Endothelial cell of umbilical vein (primary cell): ENCODE measurements at regions not wholly inside any gene's neighbourhood (a gene's known extent, or its start where the extent isn't known, plus 50 kb on each side); places are given as distances from the start of the nearest gene placed in this dataset.

Source experiments
- BruUV-seq: library from RNA; stranded (reverse); fragments of 400-500 nt; replicated peaks from 2 replicates; lab custom pipeline; 2021; lab: Mats Ljungman, UMichigan
- CTCF ChIA-PET: fragments of 300-600, 350-600 bp; sonication (Branson Sonifier 250); formaldehyde crosslinking; loops from one replicate; lab custom pipeline; 2021; ENCODE audit warnings: antibody characterized with exemption, inconsistent platforms; lab: Charles Lee
- POLR2A ChIA-PET: fragments of 300-600, 350-600 bp; sonication (Branson Sonifier 250); formaldehyde crosslinking; loops from one replicate; lab custom pipeline; 2021; ENCODE audit warnings: antibody characterized with exemption, inconsistent platforms; lab: Charles Lee
- DNase-seq: peaks from one replicate; pipeline ENCODE4 v3.0.0-alpha.2; 2011; ENCODE audit warnings: low read depth, low spot score
- FAIRE-seq: peaks from 2 replicates; lab custom pipeline; 2011; peaks lifted over from hg19 to GRCh38; lab: Jason Lieb, UNC
- H2AFZ ChIP-seq: 2 replicates; pipeline ENCODE4 v1.6.0; 2012; ENCODE audit warnings: low read depth, low read length, control low read depth, inconsistent platforms
- H3K27ac ChIP-seq: 2 replicates; pipeline ENCODE4 v1.5.1; 2011; ENCODE audit warnings: low read depth, mild to moderate bottlenecking, control low read depth, low read length, moderate library complexity; ENCODE audit not compliant: insufficient read depth
- H3K27me3 ChIP-seq, 2 experiments: 2 replicates each; pipeline versions ENCODE4 v1.6.0 to v1.6.1; 2011; ENCODE audit warnings: low read length in 2 of 2, mixed read lengths in 1 of 2; ENCODE audit not compliant: control insufficient read depth in 2 of 2, insufficient read depth in 2 of 2
- H3K36me3 ChIP-seq, 2 experiments: 2 replicates in 1 of 2; 3 replicates in 1 of 2; pipeline ENCODE4 v1.5.1; 2011; ENCODE audit warnings: low read length in 2 of 2, mild to moderate bottlenecking in 1 of 2, moderate library complexity in 1 of 2; ENCODE audit not compliant: control insufficient read depth in 2 of 2, insufficient read depth in 2 of 2; ENCODE audit errors: extremely low read depth in 1 of 2
- H3K4me1 ChIP-seq: 3 replicates; pipeline ENCODE4 v1.5.1; 2011; ENCODE audit warnings: mild to moderate bottlenecking, low read length; ENCODE audit not compliant: control insufficient read depth, insufficient read depth; ENCODE audit errors: extremely low read depth
- H3K4me2 ChIP-seq: 2 replicates; pipeline ENCODE4 v1.6.1; 2011; ENCODE audit warnings: low read length, control low read depth, mixed read lengths; ENCODE audit not compliant: insufficient read depth
- H3K4me3 ChIP-seq, 3 experiments: fragments of 200-600 bp in 1 of 3; sonication (generic), shearing (Covaris generic) in 1 of 3; replicated peaks in 1 of 3; 2 replicates each; pipeline ENCODE4 v1.5.1; 2011 to 2016; ENCODE audit warnings: control low read depth in 3 of 3, low read length in 3 of 3, mild to moderate bottlenecking in 2 of 3, inconsistent platforms in 1 of 3, low read depth in 1 of 3, moderate library complexity in 1 of 3; ENCODE audit not compliant: insufficient read depth in 1 of 3
- H3K79me2 ChIP-seq: 2 replicates; pipeline ENCODE4 v1.6.0; 2012; ENCODE audit warnings: low read length, inconsistent platforms; ENCODE audit not compliant: control insufficient read depth, insufficient read depth
- H3K9ac ChIP-seq: replicated peaks from 2 replicates; pipeline ENCODE3; 2011; ENCODE audit warnings: low read length, control low read depth; ENCODE audit not compliant: insufficient read depth; ENCODE audit errors: extremely low read depth
- H3K9me1 ChIP-seq: replicated peaks from 3 replicates; pipeline ENCODE4 v1.6.0; 2011; ENCODE audit warnings: mild to moderate bottlenecking, low read length; ENCODE audit not compliant: control insufficient read depth, insufficient read depth; ENCODE audit errors: extremely low read depth
- H3K9me3 ChIP-seq: replicated peaks from 2 replicates; pipeline ENCODE4 v1.5.1; 2012; ENCODE audit warnings: low read length, inconsistent platforms; ENCODE audit not compliant: control insufficient read depth, insufficient read depth
- H4K20me1 ChIP-seq: replicated peaks from 2 replicates; pipeline ENCODE3; 2011; ENCODE audit warnings: mild to moderate bottlenecking, low read length; ENCODE audit not compliant: control insufficient read depth, insufficient read depth; ENCODE audit errors: extremely low read depth
- CTCF ChIP-seq, 2 donors: IDR thresholded peaks; 1 replicate in 1 of 2; 2 replicates in 1 of 2; pipeline ENCODE4 v1.5.1; 2011; ENCODE audit warnings: low read length in 2 of 2, mild to moderate bottlenecking in 2 of 2, moderate library complexity in 2 of 2, control low read depth in 1 of 2, inconsistent platforms in 1 of 2, low read depth in 1 of 2; ENCODE audit not compliant: insufficient read depth in 1 of 2; ENCODE audit errors: extremely low read depth in 1 of 2
- EZH2 ChIP-seq: IDR thresholded peaks from 2 replicates; pipeline ENCODE4 v1.6.1; 2012; ENCODE audit warnings: borderline replicate concordance, low read depth, mild to moderate bottlenecking, moderate library complexity, low read length, inconsistent platforms; ENCODE audit not compliant: severe bottlenecking
- FOS ChIP-seq: IDR thresholded peaks from 2 replicates; pipeline ENCODE4 v1.6.1; 2011; ENCODE audit warnings: mild to moderate bottlenecking, low read length, moderate library complexity, borderline replicate concordance; ENCODE audit not compliant: insufficient read depth
- GATA2 ChIP-seq: IDR thresholded peaks from 2 replicates; pipeline ENCODE4 v1.7.0; 2011; ENCODE audit warnings: low read depth, mild to moderate bottlenecking, moderate library complexity, mixed read lengths, low read length; ENCODE audit not compliant: insufficient read length, insufficient read depth
- JUN ChIP-seq: IDR thresholded peaks from 2 replicates; pipeline ENCODE4 v1.6.1; 2011; ENCODE audit warnings: borderline replicate concordance, low read depth; ENCODE audit not compliant: insufficient read length, insufficient read depth
- MAX ChIP-seq: IDR thresholded peaks from 2 replicates; pipeline ENCODE4 v1.6.1; 2011; ENCODE audit not compliant: insufficient read depth, insufficient read length
- MYC ChIP-seq: IDR thresholded peaks from one replicate; pipeline ENCODE4 v1.6.1; 2011; ENCODE audit warnings: mild to moderate bottlenecking, low read depth, low read length
- POLR2A ChIP-seq: IDR thresholded peaks from 2 replicates; pipeline ENCODE4 v1.6.1; 2012; ENCODE audit warnings: low read depth, mild to moderate bottlenecking, control low read depth, low read length
- POLR2AphosphoS5 ChIP-seq: IDR thresholded peaks from 2 replicates; pipeline ENCODE4 v1.6.1; 2012; ENCODE audit warnings: low read depth, mild to moderate bottlenecking, control low read depth, low read length, moderate library complexity; ENCODE audit not compliant: insufficient read depth
- dilution Hi-C: fragments of 300-500 bp; cut with MboI; formaldehyde crosslinking; loops from one replicate; pipeline ENCODE4 v1.15.0; 2019; ENCODE audit warnings: low sequenced_read_pairs; ENCODE audit not compliant: extremely low pct_ligation_motif_present
- intact Hi-C: fragments of 100-400 bp; cut with micrococcal nuclease; formaldehyde crosslinking; loops from one replicate; pipeline ENCODE4 v1.10.0; 2022

- FAIRE-seq (no peak), DNase-seq (no peak)
- H3K4me1 ChIP-seq = no peaks in the 10 kb centered on the region
- dilution Hi-C loops = no loop called here
- H3K9me3 ChIP-seq = no peaks in the 10 kb centered on the region
- H3K4me2 ChIP-seq = no peak overlapping the region
- no peak overlapping the region for H3K9ac ChIP-seq
- TF ChIP-seq GATA2 (no peak), CTCF (IDR thresholded peaks at IDR 0.05; ENCODE audit: extremely low read depth in 1 of 2, insufficient read depth in 1 of 2, low read depth in 1 of 2, low read length in 2 of 2) (no peak)
- no peaks in the 10 kb centered on the region for H3K9me1 ChIP-seq
- CTCF ChIA-PET = no interaction called here
- POLR2A ChIA-PET = no interaction called here
- no peaks in the 10 kb centered on the region for H3K36me3 ChIP-seq
- H3K4me3 ChIP-seq = no peak overlapping the region
- no peaks in the 10 kb centered on the region for H3K27me3 ChIP-seq
- H4K20me1 ChIP-seq = no peaks in the 10 kb centered on the region
- no peak overlapping the region for H2AFZ ChIP-seq
- no peaks in the 10 kb centered on the region for H3K79me2 ChIP-seq
- intact Hi-C loops = no loop called here
- H3K27ac ChIP-seq = no peak overlapping the region
- no TSS peak for BruUV-seq
Measured at GRCh38 chr2:45307147-45307546, 297.9 kb upstream of the SIX2 start.

GRCh38 chr2:45305599-45305998 is 296.3 kb upstream of the SIX2 start:
- intact Hi-C loops (no loop called here), dilution Hi-C loops (no loop called here)
- Histone ChIP-seq H3K79me2 (no peaks in the 10 kb centered on the region), H3K9ac (no peak overlapping the region), H3K4me3 (no peak overlapping the region), H3K9me1 (no peaks in the 10 kb centered on the region), H3K9me3 (no peaks in the 10 kb centered on the region), H3K36me3 (no peaks in the 10 kb centered on the region), H3K27me3 (no peaks in the 10 kb centered on the region), H3K4me1 (peaks cover 12% of the 10 kb centered on the region), H3K4me2 (no peak overlapping the region), H4K20me1 (no peaks in the 10 kb centered on the region), H3K27ac (no peak overlapping the region), H2AFZ (no peak overlapping the region)
- ChIA-PET CTCF (no interaction called here), POLR2A (no interaction called here)
- no TSS peak for BruUV-seq
- TF ChIP-seq POLR2A (no peak), FOS (no peak), POLR2AphosphoS5 (no peak), CTCF (IDR thresholded peaks at IDR 0.05; ENCODE audit: extremely low read depth in 1 of 2, insufficient read depth in 1 of 2, low read depth in 1 of 2, low read length in 2 of 2) (no peak), EZH2 (no peak), MYC (no peak), JUN (no peak), MAX (no peak)
- FAIRE-seq (no peak), DNase-seq (no peak)
